Small intestine (tissue), 7 donors: ENCODE measurements at regions not wholly inside any gene's neighbourhood (a gene's known extent, or its start where the extent isn't known, plus 50 kb on each side); places are given as distances from the start of the nearest gene placed in this dataset.

Experiments
- DNase-seq, 2 donors: peaks; one replicate each; pipeline versions ENCODE4 v3.0.0 to v3.0.0-alpha.2; 2013
- FAIRE-seq: peaks from 2 replicates; lab custom pipeline; 2012; peaks lifted over from hg19 to GRCh38; lab: Jason Lieb, UNC
- H3K27ac ChIP-seq, 3 donors: one replicate each; pipeline ENCODE4 v1.5.1; 2013; ENCODE audit warnings: low read length in 2 of 3, mild to moderate bottlenecking in 2 of 3, control low read depth in 1 of 3, inconsistent platforms in 1 of 3, low read depth in 1 of 3, moderate library complexity in 1 of 3
- H3K27me3 ChIP-seq, 3 donors: one replicate each; pipeline ENCODE4 v1.6.1; 2013; ENCODE audit warnings: low read length in 3 of 3, inconsistent platforms in 1 of 3; ENCODE audit not compliant: control insufficient read depth in 3 of 3, insufficient read depth in 3 of 3
- H3K36me3 ChIP-seq, 3 donors: one replicate each; pipeline ENCODE4 v1.6.1; 2013; ENCODE audit warnings: low read length in 3 of 3, inconsistent platforms in 1 of 3, low read depth in 1 of 3, mild to moderate bottlenecking in 1 of 3, moderate library complexity in 1 of 3; ENCODE audit not compliant: control insufficient read depth in 3 of 3, insufficient read depth in 2 of 3
- H3K4me1 ChIP-seq, 3 donors: one replicate each; pipeline ENCODE4 v1.6.1; 2013; ENCODE audit warnings: low read length in 2 of 3, inconsistent platforms in 1 of 3, low read depth in 1 of 3, mild to moderate bottlenecking in 1 of 3, moderate library complexity in 1 of 3; ENCODE audit not compliant: control insufficient read depth in 3 of 3, insufficient read depth in 2 of 3
- H3K4me3 ChIP-seq, 3 donors: one replicate each; pipeline ENCODE4 v1.5.1; 2013; ENCODE audit warnings: low read length in 3 of 3, control low read depth in 1 of 3, inconsistent platforms in 1 of 3, low read depth in 1 of 3, mild to moderate bottlenecking in 1 of 3, moderate library complexity in 1 of 3
- H3K9me3 ChIP-seq, 2 donors: one replicate each; pipeline ENCODE4 v1.6.1; 2013; ENCODE audit warnings: low read depth in 1 of 2, low read length in 1 of 2; ENCODE audit not compliant: control insufficient read depth in 2 of 2, insufficient read depth in 1 of 2
- WGBS, 3 donors: extraction: QIAGEN DNeasy Blood & Tissue Kit; methylation state at CpG; one replicate each; pipeline ENCODE4 v1.1.7; 2013; 5-methylcytosine and 5-hydroxymethylcytosine counted together
- donor health status: healthy with polysubstance abuse.
- donor health status: control.
- donor health status: control.
- donor health status: Bipolar disorder and iron deficiency.
- donor health status: healthy.

DNA sequence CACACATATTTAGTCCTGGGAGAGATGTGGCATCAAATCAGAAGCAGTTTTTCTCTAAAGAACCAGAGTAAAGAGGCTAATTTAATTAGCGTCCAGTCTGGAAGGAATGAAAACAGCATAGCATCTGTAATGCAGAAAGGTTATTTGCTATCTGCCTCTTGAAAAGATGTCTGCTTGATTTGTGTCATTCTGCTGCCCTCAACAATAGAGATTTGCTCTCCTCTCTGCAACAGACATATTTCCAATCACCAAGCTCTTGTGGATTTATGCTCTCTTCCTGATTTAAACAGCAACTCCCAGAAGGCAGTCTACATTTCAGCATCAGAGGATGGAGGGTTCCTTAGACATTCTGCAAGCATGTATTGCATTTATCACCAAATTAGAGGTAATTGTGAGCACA, 53.5 kb upstream of the AKAP12 start:
- H3K4me1 ChIP-seq, result no peaks in the 10 kb centered on the region
- no peak overlapping the region for H3K4me3 ChIP-seq
- no peaks in the 10 kb centered on the region for H3K27me3 ChIP-seq
- DNase-seq, result no peak
- WGBS, 3 donors, result 79 to 95% (median 94%) methylated on average over 1 of the region's 1 CpG
- H3K27ac ChIP-seq, result no peak overlapping the region
- H3K36me3 ChIP-seq, result no peaks in the 10 kb centered on the region
- H3K9me3 ChIP-seq, result peaks cover 0 to 8% of the 10 kb centered on the region in 2 donors
- no peak for FAIRE-seq

- no peaks in the 10 kb centered on the region for H3K36me3 ChIP-seq
- no peak overlapping the region for H3K27ac ChIP-seq
- 58 to 72% (median 63%) methylated on average over 2 of the region's 2 CpGs for WGBS, 3 donors
- H3K9me3 ChIP-seq, result peaks cover 0 to 8% of the 10 kb centered on the region in 2 donors
- DNase-seq (no peak), FAIRE-seq (no peak)
- H3K4me1 ChIP-seq, result no peaks in the 10 kb centered on the region
- H3K27me3 ChIP-seq, result no peaks in the 10 kb centered on the region
- no peak overlapping the region for H3K4me3 ChIP-seq
Measured at GRCh38 chr6:151186804-151187330, 52.9 kb upstream of the AKAP12 start.
